ENCODE measurements at regions not wholly inside any gene's neighbourhood (a gene's known extent, or its start where the extent isn't known, plus 50 kb on each side); places are given as distances from the start of the nearest gene placed in this dataset.

DNA sequence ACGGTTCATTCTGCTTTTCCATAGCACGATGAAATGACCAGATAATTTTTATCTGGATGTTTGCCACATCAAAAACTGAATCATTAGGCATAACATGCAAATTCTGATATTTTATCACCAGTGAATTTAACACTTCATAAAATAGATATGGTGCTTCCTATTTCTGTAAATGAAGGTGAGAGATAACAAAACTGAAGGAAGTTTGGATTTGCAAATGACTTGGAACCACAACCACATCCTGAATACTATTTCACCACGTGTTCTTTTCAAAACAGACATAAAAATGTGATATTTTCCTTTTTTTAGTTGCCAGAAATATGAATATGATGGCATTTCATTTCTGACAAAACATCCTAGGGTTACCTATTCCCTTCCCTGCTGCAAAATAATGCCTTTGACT lies 146.1 kb downstream of the EDN1 start:
- TF ChIP-seq, protein P1, sequence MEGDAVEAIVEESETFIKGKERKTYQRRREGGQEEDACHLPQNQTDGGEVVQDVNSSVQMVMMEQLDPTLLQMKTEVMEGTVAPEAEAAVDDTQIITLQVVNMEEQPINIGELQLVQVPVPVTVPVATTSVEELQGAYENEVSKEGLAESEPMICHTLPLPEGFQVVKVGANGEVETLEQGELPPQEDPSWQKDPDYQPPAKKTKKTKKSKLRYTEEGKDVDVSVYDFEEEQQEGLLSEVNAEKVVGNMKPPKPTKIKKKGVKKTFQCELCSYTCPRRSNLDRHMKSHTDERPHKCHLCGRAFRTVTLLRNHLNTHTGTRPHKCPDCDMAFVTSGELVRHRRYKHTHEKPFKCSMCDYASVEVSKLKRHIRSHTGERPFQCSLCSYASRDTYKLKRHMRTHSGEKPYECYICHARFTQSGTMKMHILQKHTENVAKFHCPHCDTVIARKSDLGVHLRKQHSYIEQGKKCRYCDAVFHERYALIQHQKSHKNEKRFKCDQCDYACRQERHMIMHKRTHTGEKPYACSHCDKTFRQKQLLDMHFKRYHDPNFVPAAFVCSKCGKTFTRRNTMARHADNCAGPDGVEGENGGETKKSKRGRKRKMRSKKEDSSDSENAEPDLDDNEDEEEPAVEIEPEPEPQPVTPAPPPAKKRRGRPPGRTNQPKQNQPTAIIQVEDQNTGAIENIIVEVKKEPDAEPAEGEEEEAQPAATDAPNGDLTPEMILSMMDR (IDR thresholded peaks at IDR 0.05; ENCODE audit: low read length, missing control alignments): no peak
- no peak for DNase-seq (ENCODE audit: low read depth)
- no peak overlapping the region for H3K4me3 ChIP-seq (replicated peaks; ENCODE audit: low read depth, low read length)

- H3K4me3 ChIP-seq (replicated peaks; ENCODE audit: low read depth, low read length): no peak overlapping the region
- no peak for DNase-seq (ENCODE audit: low read depth)
These were observed 146.5 kb downstream of the EDN1 start for GRCh38 chr6:12436683-12437082.

DNA sequence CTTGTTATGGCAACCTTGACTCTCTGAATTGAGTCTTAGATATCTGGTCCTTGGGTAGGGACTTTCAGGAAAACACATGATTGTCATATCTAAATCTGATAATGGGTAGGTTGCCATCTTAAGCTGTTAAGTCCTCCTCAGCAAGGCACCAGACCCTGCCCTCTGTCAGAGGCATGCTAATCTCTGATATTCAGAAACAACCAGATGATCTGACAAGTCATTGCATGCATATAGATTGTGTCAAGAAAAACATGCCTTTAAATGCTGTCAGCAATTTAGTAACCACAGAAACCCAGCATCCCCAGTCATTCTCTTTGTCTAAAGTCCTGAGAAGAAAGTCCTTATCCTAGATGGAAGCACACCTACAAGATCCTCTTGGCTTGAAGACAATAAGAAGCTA lies 149.1 kb downstream of the EDN1 start:
- TF ChIP-seq, protein P1 (IDR thresholded peaks at IDR 0.05; ENCODE audit: low read length, missing control alignments): no peak

More at GRCh38 chr6:12436683-12437082, 146.5 kb downstream of the EDN1 start:
- TF ChIP-seq, protein P1 (IDR thresholded peaks at IDR 0.05; ENCODE audit: low read length, missing control alignments): no peak

GRCh38 chr6:12440981-12441380 lies 150.8 kb downstream of the EDN1 start:
- H3K4me3 ChIP-seq (replicated peaks; ENCODE audit: low read depth, low read length): no peak overlapping the region
- DNase-seq (ENCODE audit: low read depth): peak; percentile 38
- TF ChIP-seq, protein P1 (IDR thresholded peaks at IDR 0.05; ENCODE audit: low read length, missing control alignments): no peak

More for the DNA sequence above, 149.1 kb downstream of the EDN1 start:
- no peak overlapping the region for H3K4me3 ChIP-seq (replicated peaks; ENCODE audit: low read depth, low read length)
- no peak for DNase-seq (ENCODE audit: low read depth)

GRCh38 chr6:12442455-12442854 lies 152.3 kb downstream of the EDN1 start:
- no peak overlapping the region for H3K4me3 ChIP-seq (replicated peaks; ENCODE audit: low read depth, low read length)
- TF ChIP-seq, protein P1 (IDR thresholded peaks at IDR 0.05; ENCODE audit: low read length, missing control alignments): no peak

GRCh38 chr6:12446394-12446793 lies 156.2 kb downstream of the EDN1 start:
- TF ChIP-seq, protein P1 (IDR thresholded peaks at IDR 0.05; ENCODE audit: low read length, missing control alignments): no peak
- H3K4me3 ChIP-seq (replicated peaks; ENCODE audit: low read depth, low read length): no peak overlapping the region
- DNase-seq (ENCODE audit: low read depth): no peak

More at GRCh38 chr6:12442455-12442854, 152.3 kb downstream of the EDN1 start:
- DNase-seq (ENCODE audit: low read depth): no peak

DNA sequence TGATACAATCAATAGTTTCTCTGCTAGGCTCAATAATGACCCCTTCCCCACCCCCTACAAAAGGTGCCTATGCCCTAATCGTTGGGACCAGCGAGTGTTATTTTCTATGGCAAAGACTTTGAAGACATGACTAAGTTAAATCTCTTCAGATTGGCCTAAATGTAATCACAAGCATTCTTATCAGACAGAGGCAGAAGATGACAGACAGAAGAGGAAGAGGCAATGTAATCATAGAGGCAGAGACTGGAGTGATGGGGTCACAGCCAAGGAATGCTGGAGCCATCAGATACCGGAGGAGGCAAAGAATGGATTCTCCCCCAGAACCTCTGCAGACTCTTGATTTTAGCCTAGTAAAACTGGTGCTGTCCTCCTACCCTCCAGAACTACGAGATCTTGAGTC lies 159.3 kb downstream of the EDN1 start:
- H3K4me3 ChIP-seq (replicated peaks; ENCODE audit: low read depth, low read length): no peak overlapping the region
- no peak for DNase-seq (ENCODE audit: low read depth)
- TF ChIP-seq, protein P1 (IDR thresholded peaks at IDR 0.05; ENCODE audit: low read length, missing control alignments): no peak

Data from fibroblast of pulmonary artery (primary cell).